ENCODE measurements at regions not wholly inside any gene's neighbourhood (a gene's known extent, or its start where the extent isn't known, plus 50 kb on each side); places are given as distances from the start of the nearest gene placed in this dataset.

GRCh38 chrX:110983024-110983423, 113.0 kb upstream of the PAK3 start:
- TF ChIP-seq CTCF (IDR thresholded peaks at IDR 0.05; ENCODE audit: insufficient read depth, low read length, poor library complexity, severe bottlenecking) (no peak), EZH2phosphoT487 (conservative IDR thresholded peaks at IDR 0.05; ENCODE audit: low read length) (no peak)
